Esophagus squamous epithelium (tissue), 5 donors: ENCODE measurements at regions not wholly inside any gene's neighbourhood (a gene's known extent, or its start where the extent isn't known, plus 50 kb on each side); places are given as distances from the start of the nearest gene placed in this dataset.

Experiments used
- DNase-seq: peaks from one replicate; lab custom pipeline; 2025; lab: John Stamatoyannopoulos, UW
- H3K27ac ChIP-seq, 4 donors: fragments of 200-600 bp; sonication (generic); one replicate each; pipeline ENCODE4 v1.5.1; 2016 to 2019; ENCODE audit warnings: mild to moderate bottlenecking in 1 of 4
- H3K27me3 ChIP-seq, 4 donors: fragments of 200-600 bp; sonication (generic); 1 replicate in 3 of 4; 2 replicates in 1 of 4; pipeline versions ENCODE4 v1.5.1 to v1.6.0; 2017 to 2021; ENCODE audit warnings: antibody characterized with exemption in 1 of 4
- H3K36me3 ChIP-seq, 3 donors: fragments of 200-600 bp; sonication (generic); one replicate each; pipeline ENCODE4 v1.5.1; 2016 to 2019
- H3K4me1 ChIP-seq, 3 donors: fragments of 200-600 bp; sonication (generic); one replicate each; pipeline ENCODE4 v1.5.1; 2017 to 2019
- H3K4me3 ChIP-seq, 4 donors: fragments of 200-600 bp; sonication (generic); 1 replicate in 3 of 4; 2 replicates in 1 of 4; pipeline ENCODE4 v1.5.1; 2016 to 2019; ENCODE audit warnings: mild to moderate bottlenecking in 2 of 4, moderate library complexity in 1 of 4
- H3K9me3 ChIP-seq, 3 donors: fragments of 200-600 bp; sonication (generic); one replicate each; pipeline ENCODE4 v1.5.1; 2016 to 2019
- CTCF ChIP-seq, 6 experiments: fragments of 450-650 bp in 4 of 6; fragments of 200-600 bp in 2 of 6; sonication (generic) in 2 of 6; IDR thresholded peaks; one replicate each; pipeline ENCODE4 v1.5.1; 2016 to 2019; ENCODE audit warnings: antibody characterized with exemption in 6 of 6, mild to moderate bottlenecking in 4 of 6, moderate library complexity in 4 of 6
- POLR2A ChIP-seq, 4 donors: fragments of 450-650 bp; IDR thresholded peaks; one replicate each; pipeline ENCODE4 v1.6.1; 2017; ENCODE audit warnings: antibody characterized with exemption in 4 of 4, mild to moderate bottlenecking in 4 of 4, moderate library complexity in 3 of 4
- WGBS, 2 donors: methylation state at CpG; one replicate each; pipeline ENCODE4 v1.1.5; 2018; 5-methylcytosine and 5-hydroxymethylcytosine counted together
- intact Hi-C: fragments of 100-400 bp; cut with DNase I; formaldehyde crosslinking; loops from one replicate; pipeline ENCODE4 v1.15.0; 2022
- donor health status: DM: yes; HTN: yes; CAD: no.

- TF ChIP-seq CTCF (IDR thresholded peaks at IDR 0.05) = no peak
- TF ChIP-seq POLR2A (IDR thresholded peaks at IDR 0.05) = no peak
- H3K9me3 ChIP-seq = no peaks in the 10 kb centered on the region
- no peaks in the 10 kb centered on the region for H3K4me1 ChIP-seq
- no peak for DNase-seq
- intact Hi-C loops = no loop called here
- no peaks in the 10 kb centered on the region for H3K27me3 ChIP-seq
- H3K36me3 ChIP-seq = no peaks in the 10 kb centered on the region
- WGBS, 2 donors = 56 to 57% methylated on average over 1 of the region's 1 CpG
- H3K4me3 ChIP-seq = no peak overlapping the region
- no peak overlapping the region for H3K27ac ChIP-seq
Measured at GRCh38 chr18:42657551-42657950, 457.9 kb downstream of the RIT2 start.

- 69 to 89% methylated on average over 3 of the region's 3 CpGs for WGBS, 2 donors
- no peaks in the 10 kb centered on the region for H3K9me3 ChIP-seq
- TF ChIP-seq CTCF (IDR thresholded peaks at IDR 0.05) (no peak), POLR2A (IDR thresholded peaks at IDR 0.05) (no peak)
- no peaks in the 10 kb centered on the region for H3K4me1 ChIP-seq
- intact Hi-C loops = no loop called here
- no peak overlapping the region for H3K4me3 ChIP-seq
- no peaks in the 10 kb centered on the region for H3K27me3 ChIP-seq
- H3K36me3 ChIP-seq = no peaks in the 10 kb centered on the region
- H3K27ac ChIP-seq = no peak overlapping the region
- no peak for DNase-seq
Measured at GRCh38 chr18:42658171-42658570, 457.3 kb downstream of the RIT2 start.

- H3K4me1 ChIP-seq = no peaks in the 10 kb centered on the region
- H3K4me3 ChIP-seq = no peak overlapping the region
- DNase-seq = no peak
- no peaks in the 10 kb centered on the region for H3K27me3 ChIP-seq
- TF ChIP-seq CTCF (IDR thresholded peaks at IDR 0.05) = no peak
- no peak for TF ChIP-seq POLR2A (IDR thresholded peaks at IDR 0.05)
- 89 to 93% methylated on average over 1 of the region's 1 CpG for WGBS, 2 donors
- H3K9me3 ChIP-seq = no peaks in the 10 kb centered on the region
- intact Hi-C loops = no loop called here
- H3K27ac ChIP-seq = no peak overlapping the region
- no peaks in the 10 kb centered on the region for H3K36me3 ChIP-seq
Measured at GRCh38 chr18:42659187-42659586, 456.3 kb downstream of the RIT2 start.

- Histone ChIP-seq H3K36me3 (no peaks in the 10 kb centered on the region), H3K4me1 (no peaks in the 10 kb centered on the region), H3K9me3 (no peaks in the 10 kb centered on the region), H3K27me3 (no peaks in the 10 kb centered on the region), H3K27ac (no peak overlapping the region), H3K4me3 (no peak overlapping the region)
- TF ChIP-seq POLR2A (IDR thresholded peaks at IDR 0.05) (no peak), CTCF (IDR thresholded peaks at IDR 0.05) (no peak)
- DNase-seq = no peak
- 77 to 78% methylated on average over 4 of the region's 4 CpGs for WGBS, 2 donors
- intact Hi-C loops = no loop called here
Measured at GRCh38 chr18:42670860-42671259, 444.6 kb downstream of the RIT2 start.

- Histone ChIP-seq H3K9me3 (no peaks in the 10 kb centered on the region), H3K4me1 (no peaks in the 10 kb centered on the region), H3K27ac (no peak overlapping the region), H3K4me3 (no peak overlapping the region), H3K36me3 (no peaks in the 10 kb centered on the region), H3K27me3 (no peaks in the 10 kb centered on the region)
- no peak for TF ChIP-seq CTCF (IDR thresholded peaks at IDR 0.05)
- no peak for TF ChIP-seq POLR2A (IDR thresholded peaks at IDR 0.05)
- intact Hi-C loops = no loop called here
- no peak for DNase-seq
- 63 to 86% methylated on average over 1 of the region's 1 CpG for WGBS, 2 donors
Measured at GRCh38 chr18:42675810-42676209, 439.7 kb downstream of the RIT2 start.
